ENCODE measurements at regions not wholly inside any gene's neighbourhood (a gene's known extent, or its start where the extent isn't known, plus 50 kb on each side); places are given as distances from the start of the nearest gene placed in this dataset.
"Not testable (repeated sequence)": the region's sequence is repeated elsewhere in the genome, so short reads cannot be mapped to it uniquely, and the experiment has no call there.

- no peak for DNase-seq
These were observed 516.0 kb downstream of the REEP3 start for GRCh38 chr10:64037071-64037661.

DNA sequence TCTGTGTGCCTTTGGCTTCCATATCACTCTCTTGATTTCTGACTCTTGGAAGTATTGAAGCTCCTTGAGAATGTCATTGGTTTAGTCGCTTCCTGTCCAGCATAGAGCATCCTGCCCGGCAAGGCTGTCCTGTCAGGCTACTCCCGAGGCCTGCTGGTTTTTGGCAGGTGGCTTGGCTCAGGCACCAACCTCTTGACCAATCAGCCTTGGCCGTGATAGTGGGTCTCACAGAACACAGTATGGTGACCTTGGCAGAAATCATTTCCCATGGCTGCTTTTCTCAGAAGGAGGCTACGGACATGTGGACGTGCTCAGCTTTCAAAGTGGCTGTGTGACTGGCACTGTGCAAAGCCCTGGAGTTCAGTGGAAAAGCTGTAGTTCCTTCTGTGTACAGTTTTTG lies 516.9 kb downstream of the REEP3 start:
- no peak for DNase-seq

- no peak for DNase-seq
These were observed 518.0 kb downstream of the REEP3 start for GRCh38 chr10:64039198-64039597.

DNA sequence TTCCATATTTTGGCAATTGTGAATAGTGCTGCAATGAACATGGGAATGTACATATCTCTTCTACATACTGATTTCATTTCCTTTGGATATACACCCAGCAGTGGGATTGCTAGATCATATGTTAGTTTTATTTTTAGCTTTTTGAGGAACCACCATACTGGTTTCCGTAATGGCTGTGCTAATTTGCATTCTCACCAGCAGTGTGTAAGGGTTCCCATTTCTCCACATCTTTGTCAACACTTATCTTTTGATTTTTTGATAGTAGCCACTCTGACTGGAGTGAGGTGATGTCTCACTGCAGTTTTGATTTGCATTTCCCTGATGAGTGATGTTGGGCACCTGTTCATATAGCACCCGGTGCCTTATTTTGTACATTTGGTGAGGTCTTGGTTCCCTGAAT lies 519.6 kb downstream of the REEP3 start:
- DNase-seq: no peak

DNA sequence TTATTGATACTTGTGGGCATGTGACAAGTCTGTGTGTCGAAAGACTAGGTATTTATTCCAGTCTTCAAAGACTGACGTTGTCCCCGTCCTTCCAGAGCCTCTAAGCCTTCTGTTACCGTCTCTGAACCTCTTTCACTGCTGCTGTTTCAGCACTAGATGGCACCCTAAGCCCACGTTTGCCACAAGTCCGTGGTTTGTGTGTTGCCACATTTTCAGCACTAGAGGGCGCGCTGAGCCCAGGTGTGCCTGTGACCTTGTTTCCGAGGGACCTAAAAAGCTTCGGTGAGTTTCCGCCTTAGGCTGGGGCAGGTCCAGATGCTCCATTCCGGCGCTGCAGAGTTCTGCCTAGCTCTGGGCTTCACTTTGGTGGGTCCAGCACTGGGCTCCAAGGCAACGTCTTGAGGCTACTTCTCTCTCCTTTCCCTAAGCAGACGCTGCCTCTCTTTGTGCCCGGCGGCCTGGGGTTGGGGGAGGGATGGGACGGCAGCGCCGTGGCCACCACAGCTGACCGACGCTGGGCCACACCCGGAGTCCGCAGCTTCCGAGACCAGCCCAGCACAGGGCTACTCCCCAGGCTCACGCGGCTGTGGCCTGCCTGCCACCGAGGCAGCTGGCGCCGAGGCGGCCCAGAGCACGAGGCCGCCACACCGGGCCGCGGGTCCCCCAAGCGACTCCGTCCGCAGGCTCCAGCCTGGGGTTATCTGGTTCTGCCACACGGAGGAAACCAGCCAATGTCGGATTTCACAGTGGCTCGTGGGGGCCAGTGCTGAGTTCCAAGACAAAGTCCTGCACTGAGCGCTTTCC lies 520.2 kb downstream of the REEP3 start:
- peak; percentile 48 for DNase-seq

DNA sequence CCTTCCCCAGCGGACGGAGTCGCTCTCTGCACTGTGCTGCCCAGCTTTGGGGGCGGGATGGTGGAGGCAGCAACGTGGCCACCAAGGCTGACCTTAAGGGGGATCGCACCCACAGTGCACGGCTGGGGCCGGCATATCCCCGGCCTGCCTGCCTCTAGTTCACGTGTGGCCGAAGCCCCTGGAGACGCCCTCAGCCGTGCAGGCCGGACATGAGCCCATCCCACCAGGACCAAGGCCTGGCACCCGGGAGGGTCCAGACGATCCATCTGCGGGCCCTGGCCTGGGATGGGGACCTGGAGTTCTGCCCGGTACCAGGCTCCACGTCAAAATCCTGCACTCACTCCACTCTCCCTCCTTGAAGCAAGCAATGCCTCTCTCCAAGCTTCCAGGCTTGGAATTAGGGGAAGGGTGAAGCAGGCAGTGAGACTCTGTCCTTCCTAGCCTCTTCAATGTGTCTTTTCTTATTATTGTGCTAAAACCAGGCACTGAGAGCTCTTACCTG lies 520.8 kb downstream of the REEP3 start:
- DNase-seq: no peak

DNA sequence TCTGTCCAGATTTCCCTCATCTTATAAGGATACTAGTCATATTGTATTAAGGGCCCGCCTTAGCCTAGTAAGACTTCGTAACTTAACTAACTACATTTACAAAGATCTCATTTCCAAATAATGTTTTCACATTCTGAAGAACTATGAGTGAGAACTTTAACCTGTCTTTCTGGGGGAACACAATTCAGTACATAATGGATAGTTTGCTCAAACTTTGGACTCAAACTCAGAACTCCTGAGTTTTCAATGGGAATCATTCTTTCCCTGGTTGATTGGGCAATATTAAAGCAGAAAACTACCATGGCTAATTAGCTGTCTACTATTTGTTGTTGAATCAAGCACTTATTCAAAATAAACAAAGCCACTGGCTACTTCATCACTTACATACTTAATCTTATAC lies 522.9 kb downstream of the REEP3 start:
- no peak for DNase-seq

DNA sequence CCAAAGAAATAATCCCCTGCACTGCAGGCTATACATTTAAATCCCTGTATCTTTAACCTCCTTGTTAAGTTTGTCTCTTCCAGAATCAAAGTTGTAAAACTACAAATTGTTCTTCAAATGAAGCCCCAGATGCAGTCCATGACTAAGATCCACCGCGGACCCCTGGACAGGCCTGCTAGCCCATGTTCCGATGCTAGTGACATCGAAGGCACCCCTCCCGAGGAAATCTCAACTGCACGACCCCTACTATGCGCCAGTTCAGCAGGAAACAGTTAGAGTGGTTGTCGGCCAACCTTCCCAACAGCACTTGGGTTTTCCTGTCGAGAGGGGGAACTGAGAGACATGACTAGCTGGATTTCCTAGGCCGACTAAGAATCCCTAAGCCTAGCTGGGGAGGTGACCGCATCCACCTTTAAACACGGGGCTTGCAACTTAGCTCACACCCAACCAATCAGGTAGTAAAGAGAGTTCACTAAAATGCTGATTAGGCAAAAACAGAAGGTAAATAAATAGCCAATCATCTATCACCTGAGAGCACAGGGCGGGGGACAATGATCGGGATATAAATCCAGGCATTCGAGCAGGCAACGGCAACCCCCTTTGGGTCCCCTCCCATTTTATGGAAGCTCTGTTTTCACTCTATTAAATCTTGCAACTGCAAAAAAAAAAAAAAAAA lies 523.9 kb downstream of the REEP3 start:
- not testable (repeated sequence) for DNase-seq

DNA sequence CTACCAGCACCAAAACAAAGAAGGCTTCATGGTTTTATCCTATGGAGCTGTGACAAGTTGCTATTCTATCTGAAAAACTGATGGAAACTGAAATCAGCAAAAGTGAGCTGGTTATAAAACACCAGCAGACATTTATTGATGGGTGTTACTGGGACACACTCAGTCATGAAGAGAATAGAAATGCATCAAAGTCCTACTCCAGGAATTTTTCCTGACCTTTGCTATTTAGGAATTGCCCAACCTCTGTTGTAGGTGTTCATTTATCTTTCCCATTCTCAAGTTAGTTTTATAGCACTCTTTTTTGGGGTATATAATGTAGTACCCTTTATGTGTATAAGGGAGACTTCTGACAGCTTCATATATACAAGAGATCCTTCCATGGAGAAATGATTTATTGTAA lies 533.2 kb downstream of the REEP3 start:
- no peak for DNase-seq

- no peak for DNase-seq
These were observed 538.7 kb downstream of the REEP3 start for GRCh38 chr10:64059884-64060283.

- DNase-seq: no peak
These were observed 539.2 kb downstream of the REEP3 start for GRCh38 chr10:64060389-64060788.

DNA sequence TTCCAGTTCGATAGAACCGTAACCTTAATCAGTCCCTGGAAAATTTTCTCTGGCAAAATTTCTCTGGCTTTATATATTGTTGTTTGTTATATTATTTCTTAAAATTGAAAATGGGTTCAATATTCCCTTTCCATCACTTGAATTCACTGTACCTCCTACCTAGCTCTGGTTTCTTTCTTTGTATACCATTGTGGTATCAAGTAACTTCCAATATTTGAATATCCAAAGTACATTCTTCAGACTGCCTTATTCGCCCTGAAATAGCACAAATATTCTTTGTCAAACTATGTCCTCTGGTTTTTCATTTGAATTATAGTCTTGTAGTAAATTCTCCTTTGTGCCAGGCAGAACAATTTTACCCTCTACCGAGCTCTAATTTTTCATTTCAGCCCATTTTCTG lies 541.6 kb downstream of the REEP3 start:
- DNase-seq: no peak

- DNase-seq: no peak
These were observed 545.9 kb downstream of the REEP3 start for GRCh38 chr10:64067009-64067606.

GRCh38 chr10:64067859-64068258 lies 546.7 kb downstream of the REEP3 start:
- no peak for DNase-seq

DNA sequence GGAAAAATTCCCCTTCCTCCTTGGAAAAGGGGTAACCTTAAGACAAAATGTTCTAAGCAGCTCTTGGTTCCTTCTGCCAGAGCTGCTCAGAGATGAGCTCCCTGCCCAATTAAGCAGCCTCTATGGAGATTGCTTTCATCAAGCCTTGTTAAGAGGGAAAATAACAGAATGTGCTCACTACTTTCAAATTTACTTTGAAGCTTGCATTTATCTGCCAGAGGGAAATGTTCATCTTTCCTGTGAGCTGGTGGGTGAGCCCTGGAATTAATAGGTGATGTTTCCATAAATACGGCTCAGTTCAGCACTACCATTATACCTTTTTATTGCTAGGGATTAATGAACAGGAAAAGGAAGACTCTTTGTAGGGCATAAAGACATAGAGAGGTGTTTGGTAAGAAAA lies 549.0 kb downstream of the REEP3 start:
- DNase-seq: no peak

- DNase-seq: no peak
These were observed 550.0 kb downstream of the REEP3 start for GRCh38 chr10:64071218-64071617.

GRCh38 chr10:64075604-64076003 lies 554.4 kb downstream of the REEP3 start:
- DNase-seq: no peak

DNA sequence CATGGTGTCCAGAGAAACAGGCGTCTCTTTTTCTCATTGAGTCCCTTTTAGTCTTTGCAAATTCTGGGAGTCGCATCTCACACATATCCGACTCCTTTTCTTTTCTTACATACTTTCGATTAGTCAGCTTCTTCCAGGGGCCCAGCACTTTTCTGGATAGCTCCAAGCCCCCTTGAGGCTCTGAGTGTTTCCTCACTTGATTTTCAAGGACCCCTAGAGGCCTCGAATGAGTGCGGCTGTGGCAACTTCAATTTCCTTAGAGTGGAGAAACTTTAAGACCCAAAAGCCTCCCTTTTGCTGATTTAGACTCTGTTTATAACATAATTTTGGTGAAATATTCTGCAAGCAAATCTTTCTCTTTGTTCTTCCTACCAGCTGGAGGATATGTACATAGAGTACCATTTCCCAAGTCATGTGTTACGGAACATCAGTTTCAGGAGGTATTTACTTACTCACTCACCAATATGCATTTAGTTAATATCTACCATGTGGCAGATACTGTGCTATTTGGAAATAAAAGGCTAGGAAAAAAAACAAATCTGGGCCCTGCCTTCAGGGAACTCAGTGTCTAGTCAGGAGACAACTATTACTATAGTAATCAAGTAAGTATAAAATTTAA lies 555.2 kb downstream of the REEP3 start:
- no peak for DNase-seq

DNA sequence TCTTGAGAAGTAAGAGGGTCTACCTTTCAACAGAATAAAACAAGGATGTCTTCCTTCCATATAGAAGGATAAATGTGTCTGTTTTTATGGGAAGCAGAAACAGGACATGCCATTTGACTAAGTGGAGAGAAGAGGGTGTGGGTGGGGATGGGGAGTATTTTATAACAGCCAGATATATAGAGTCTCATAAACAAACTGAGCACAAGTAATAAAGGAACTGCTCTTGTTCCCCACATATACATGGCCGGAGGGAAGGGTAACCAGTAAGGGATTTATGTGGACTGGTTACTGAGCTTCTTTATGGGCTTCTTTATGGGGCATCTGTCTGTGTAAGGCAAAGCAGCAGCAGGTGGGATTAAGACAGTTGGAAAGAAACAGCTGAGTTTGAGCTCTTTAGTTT lies 558.1 kb downstream of the REEP3 start:
- no peak for DNase-seq

- no peak for DNase-seq
These were observed 558.9 kb downstream of the REEP3 start for GRCh38 chr10:64080071-64080470.

GRCh38 chr10:64081947-64082482 lies 560.8 kb downstream of the REEP3 start:
- no peak for DNase-seq

DNA sequence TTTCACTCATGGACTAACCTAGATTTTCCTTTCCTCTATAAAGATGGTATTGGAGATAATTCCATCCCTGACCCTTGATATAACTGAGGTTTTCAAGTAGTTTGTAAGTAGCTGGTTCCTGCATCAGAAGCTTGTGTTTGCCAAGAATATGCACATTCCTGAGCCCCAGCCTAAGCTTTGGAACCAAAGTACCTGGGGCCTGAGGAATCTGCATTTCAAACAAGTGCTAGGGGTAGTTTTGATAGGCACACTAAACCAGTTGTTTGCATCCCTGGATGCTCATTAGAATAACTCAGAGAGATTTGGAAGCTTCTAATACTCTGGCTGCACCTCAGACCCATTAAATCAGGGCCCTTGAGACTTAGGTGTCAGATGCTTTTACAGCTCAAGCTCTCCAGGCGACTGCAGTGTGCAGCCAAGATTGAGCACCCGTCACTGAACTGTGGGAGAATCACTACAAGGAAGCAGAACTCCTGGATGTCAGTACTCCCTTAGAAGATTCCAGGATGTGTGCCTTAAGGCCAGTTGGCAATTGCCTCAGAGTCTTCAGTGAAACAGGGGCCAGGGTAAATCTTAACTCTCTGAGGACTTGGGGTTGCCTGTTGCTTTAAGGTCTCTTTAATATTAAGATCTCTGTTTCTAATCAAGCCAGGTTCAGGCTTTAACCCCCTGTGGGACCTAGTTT lies 565.0 kb downstream of the REEP3 start:
- DNase-seq: no peak
